ENCODE measurements at regions not wholly inside any gene's neighbourhood (a gene's known extent, or its start where the extent isn't known, plus 50 kb on each side); places are given as distances from the start of the nearest gene placed in this dataset.

DNA sequence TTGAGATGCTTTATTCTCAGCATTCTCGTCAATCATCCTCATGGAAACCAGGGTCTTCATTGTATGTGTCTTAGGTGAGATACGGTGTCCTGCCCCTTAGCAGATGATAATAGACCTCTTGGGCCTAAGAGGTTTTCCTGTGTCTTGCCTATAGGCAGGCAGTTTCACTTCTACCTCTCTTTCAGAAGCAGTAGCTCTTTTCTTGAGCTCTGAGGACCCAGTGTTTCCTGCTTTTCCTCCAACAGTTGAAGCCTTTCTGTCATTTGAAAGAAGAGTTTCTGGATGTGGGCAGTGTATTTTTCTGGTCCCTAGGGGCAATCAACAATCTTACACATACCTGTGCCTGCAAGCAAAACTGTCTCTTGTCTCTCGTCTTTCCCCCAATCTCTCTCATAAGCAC, 1550.3 kb upstream of the LRRTM3 start:
- Histone ChIP-seq H4K20me1 (ENCODE audit: insufficient read depth, poor library complexity, severe bottlenecking) (no peaks in the 10 kb centered on the region), H2AFZ (no peak overlapping the region), H3K79me2 (no peaks in the 10 kb centered on the region), H3K36me3 (replicated peaks; ENCODE audit: insufficient read depth, low read depth) (no peaks in the 10 kb centered on the region), H3K9me3 (ENCODE audit: low read depth) (no peaks in the 10 kb centered on the region), H3K4me3 (no peak overlapping the region), H3K27me3 (no peaks in the 10 kb centered on the region), H3K27ac (no peak overlapping the region), H3K4me2 (no peak overlapping the region), H3K9me2 (replicated peaks; ENCODE audit: insufficient read depth) (no peaks in the 10 kb centered on the region), H3K4me1 (ENCODE audit: insufficient read depth) (no peaks in the 10 kb centered on the region)
- TF ChIP-seq, protein P1, sequence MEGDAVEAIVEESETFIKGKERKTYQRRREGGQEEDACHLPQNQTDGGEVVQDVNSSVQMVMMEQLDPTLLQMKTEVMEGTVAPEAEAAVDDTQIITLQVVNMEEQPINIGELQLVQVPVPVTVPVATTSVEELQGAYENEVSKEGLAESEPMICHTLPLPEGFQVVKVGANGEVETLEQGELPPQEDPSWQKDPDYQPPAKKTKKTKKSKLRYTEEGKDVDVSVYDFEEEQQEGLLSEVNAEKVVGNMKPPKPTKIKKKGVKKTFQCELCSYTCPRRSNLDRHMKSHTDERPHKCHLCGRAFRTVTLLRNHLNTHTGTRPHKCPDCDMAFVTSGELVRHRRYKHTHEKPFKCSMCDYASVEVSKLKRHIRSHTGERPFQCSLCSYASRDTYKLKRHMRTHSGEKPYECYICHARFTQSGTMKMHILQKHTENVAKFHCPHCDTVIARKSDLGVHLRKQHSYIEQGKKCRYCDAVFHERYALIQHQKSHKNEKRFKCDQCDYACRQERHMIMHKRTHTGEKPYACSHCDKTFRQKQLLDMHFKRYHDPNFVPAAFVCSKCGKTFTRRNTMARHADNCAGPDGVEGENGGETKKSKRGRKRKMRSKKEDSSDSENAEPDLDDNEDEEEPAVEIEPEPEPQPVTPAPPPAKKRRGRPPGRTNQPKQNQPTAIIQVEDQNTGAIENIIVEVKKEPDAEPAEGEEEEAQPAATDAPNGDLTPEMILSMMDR (IDR thresholded peaks at IDR 0.05; ENCODE audit: poor library complexity), result no peak
- TF ChIP-seq EZH2phosphoT487 (IDR thresholded peaks at IDR 0.05; ENCODE audit: low read depth, severe bottlenecking, unreplicated experiment), result no peak
- TF ChIP-seq EZH2 (IDR thresholded peaks at IDR 0.05; ENCODE audit: borderline replicate concordance), result no peak
- no peak for DNase-seq (ENCODE audit: low spot score)
- WGBS (ENCODE audit: low lambda C conversion rate, missing lambda C conversion rate), result 95% methylated on average over 3 of the region's 3 CpGs

DNA sequence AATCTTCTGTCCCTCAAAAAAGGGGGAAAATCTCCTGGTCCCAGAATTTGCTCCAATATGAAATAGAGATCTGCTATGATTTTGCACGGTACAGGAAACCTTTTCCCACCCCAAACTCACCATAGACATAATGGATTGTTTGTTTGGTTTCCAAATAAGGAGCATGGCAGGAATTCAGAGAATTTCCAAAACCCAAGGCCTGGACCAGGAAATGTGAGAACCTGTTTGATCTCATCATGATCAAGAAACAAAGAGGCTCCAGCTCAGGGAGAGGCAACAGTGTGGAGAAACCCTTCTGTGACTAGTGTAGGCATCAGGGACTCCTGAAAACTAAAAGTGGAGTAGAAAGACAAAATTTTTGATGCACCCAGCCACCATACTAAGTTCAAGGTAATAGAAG, 1548.1 kb upstream of the LRRTM3 start:
- Histone ChIP-seq H3K9me2 (replicated peaks; ENCODE audit: insufficient read depth) (no peaks in the 10 kb centered on the region), H2AFZ (no peak overlapping the region), H3K36me3 (replicated peaks; ENCODE audit: insufficient read depth, low read depth) (no peaks in the 10 kb centered on the region), H3K4me2 (no peak overlapping the region), H3K4me3 (no peak overlapping the region), H3K4me1 (ENCODE audit: insufficient read depth) (no peaks in the 10 kb centered on the region), H3K27me3 (no peaks in the 10 kb centered on the region), H3K27ac (no peak overlapping the region), H3K79me2 (no peaks in the 10 kb centered on the region), H4K20me1 (ENCODE audit: insufficient read depth, poor library complexity, severe bottlenecking) (no peaks in the 10 kb centered on the region), H3K9me3 (ENCODE audit: low read depth) (no peaks in the 10 kb centered on the region)
- WGBS (ENCODE audit: low lambda C conversion rate, missing lambda C conversion rate), result 65% methylated on average over 1 of the region's 1 CpG
- DNase-seq (ENCODE audit: low spot score), result no peak
- TF ChIP-seq, protein P1 (IDR thresholded peaks at IDR 0.05; ENCODE audit: poor library complexity), result no peak
- no peak for TF ChIP-seq EZH2 (IDR thresholded peaks at IDR 0.05; ENCODE audit: borderline replicate concordance)
- no peak for TF ChIP-seq EZH2phosphoT487 (IDR thresholded peaks at IDR 0.05; ENCODE audit: low read depth, severe bottlenecking, unreplicated experiment)

DNA sequence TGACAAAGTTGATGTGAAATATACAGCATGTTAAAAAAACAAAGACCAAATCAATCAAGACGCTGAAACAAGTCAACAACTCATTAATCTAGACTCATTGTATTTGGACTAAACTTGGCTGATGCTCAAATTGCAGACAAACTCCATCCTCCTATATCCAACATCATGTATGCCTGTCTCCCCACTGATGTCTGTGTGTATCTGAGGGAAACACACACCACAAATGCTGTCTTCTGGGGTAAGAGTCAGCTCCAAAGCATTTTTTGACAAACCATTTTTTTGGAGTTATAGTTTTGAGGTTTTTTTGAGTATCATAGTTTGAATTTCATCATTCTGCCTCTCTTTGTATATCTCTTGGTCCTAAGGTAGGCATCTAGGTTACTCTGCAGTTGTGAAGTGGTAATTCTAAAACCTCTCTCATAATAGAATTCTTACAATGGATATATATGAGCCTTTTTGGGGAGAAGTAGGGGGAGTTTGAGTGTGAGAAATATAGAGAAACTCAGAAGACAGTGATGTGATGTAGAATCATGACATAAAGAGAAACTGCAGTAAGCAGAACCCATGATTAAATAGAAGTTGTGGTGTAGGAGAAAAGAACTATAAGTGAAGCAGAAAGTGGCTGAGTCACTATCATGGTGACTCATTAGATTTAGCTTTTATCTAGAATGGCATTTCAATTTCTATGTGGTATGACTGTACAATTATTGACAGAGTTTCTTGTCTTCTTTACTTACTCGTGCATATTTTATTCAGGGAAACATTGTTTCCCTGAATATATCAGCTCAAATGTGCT, 1531.1 kb upstream of the LRRTM3 start:
- Histone ChIP-seq H3K27ac (no peak overlapping the region), H3K79me2 (no peaks in the 10 kb centered on the region), H2AFZ (no peak overlapping the region), H3K4me3 (no peak overlapping the region), H3K9me3 (ENCODE audit: low read depth) (no peaks in the 10 kb centered on the region), H3K27me3 (no peaks in the 10 kb centered on the region), H3K36me3 (replicated peaks; ENCODE audit: insufficient read depth, low read depth) (no peaks in the 10 kb centered on the region), H4K20me1 (ENCODE audit: insufficient read depth, poor library complexity, severe bottlenecking) (no peaks in the 10 kb centered on the region), H3K4me1 (ENCODE audit: insufficient read depth) (no peaks in the 10 kb centered on the region), H3K4me2 (no peak overlapping the region), H3K9me2 (replicated peaks; ENCODE audit: insufficient read depth) (no peaks in the 10 kb centered on the region)
- WGBS (ENCODE audit: low lambda C conversion rate, missing lambda C conversion rate), result 58% methylated on average over 2 of the region's 2 CpGs
- TF ChIP-seq EZH2phosphoT487 (IDR thresholded peaks at IDR 0.05; ENCODE audit: low read depth, severe bottlenecking, unreplicated experiment) (no peak), EZH2 (IDR thresholded peaks at IDR 0.05; ENCODE audit: borderline replicate concordance) (no peak)
- TF ChIP-seq, protein P1 (IDR thresholded peaks at IDR 0.05; ENCODE audit: poor library complexity), result no peak
- DNase-seq (ENCODE audit: low spot score), result no peak

All from hepatocyte (in vitro differentiated cells).